ENCODE measurements at regions not wholly inside any gene's neighbourhood (a gene's known extent, or its start where the extent isn't known, plus 50 kb on each side); places are given as distances from the start of the nearest gene placed in this dataset.

GRCh38 chr17:77437017-77437416, 296.2 kb downstream of the SEC14L1 start:
- TF ChIP-seq TAF1 (conservative IDR thresholded peaks at IDR 0.05) (no peak), CTCF (IDR thresholded peaks at IDR 0.05; ENCODE audit: low read depth, low read length, missing input control) (no peak)

Measured in liver (tissue), 3 donors.